LNCaP clone FGC (cell line): ENCODE measurements at regions not wholly inside any gene's neighbourhood (a gene's known extent, or its start where the extent isn't known, plus 50 kb on each side); places are given as distances from the start of the nearest gene placed in this dataset.

Experiments
- DNase-seq: peaks from one replicate; pipeline ENCODE4 v3.0.0-alpha.2; 2011; ENCODE audit warnings: low read depth
- H3K4me3 ChIP-seq: 2 replicates; pipeline ENCODE4 v1.5.1; 2011; ENCODE audit warnings: mild to moderate bottlenecking, low read depth, low read length, control low read depth
- TF ChIP-seq, protein P1 (sequence below): IDR thresholded peaks from 2 replicates; pipeline ENCODE4 v1.5.1; 2012; ENCODE audit warnings: mild to moderate bottlenecking; ENCODE audit not compliant: control insufficient read depth, insufficient read depth; ENCODE audit errors: extremely low read depth

GRCh38 chr12:75913502-75914351, 117.8 kb downstream of the PHLDA1 start:
- TF ChIP-seq, protein P1, sequence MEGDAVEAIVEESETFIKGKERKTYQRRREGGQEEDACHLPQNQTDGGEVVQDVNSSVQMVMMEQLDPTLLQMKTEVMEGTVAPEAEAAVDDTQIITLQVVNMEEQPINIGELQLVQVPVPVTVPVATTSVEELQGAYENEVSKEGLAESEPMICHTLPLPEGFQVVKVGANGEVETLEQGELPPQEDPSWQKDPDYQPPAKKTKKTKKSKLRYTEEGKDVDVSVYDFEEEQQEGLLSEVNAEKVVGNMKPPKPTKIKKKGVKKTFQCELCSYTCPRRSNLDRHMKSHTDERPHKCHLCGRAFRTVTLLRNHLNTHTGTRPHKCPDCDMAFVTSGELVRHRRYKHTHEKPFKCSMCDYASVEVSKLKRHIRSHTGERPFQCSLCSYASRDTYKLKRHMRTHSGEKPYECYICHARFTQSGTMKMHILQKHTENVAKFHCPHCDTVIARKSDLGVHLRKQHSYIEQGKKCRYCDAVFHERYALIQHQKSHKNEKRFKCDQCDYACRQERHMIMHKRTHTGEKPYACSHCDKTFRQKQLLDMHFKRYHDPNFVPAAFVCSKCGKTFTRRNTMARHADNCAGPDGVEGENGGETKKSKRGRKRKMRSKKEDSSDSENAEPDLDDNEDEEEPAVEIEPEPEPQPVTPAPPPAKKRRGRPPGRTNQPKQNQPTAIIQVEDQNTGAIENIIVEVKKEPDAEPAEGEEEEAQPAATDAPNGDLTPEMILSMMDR = no peak
- no peak for DNase-seq
- H3K4me3 ChIP-seq = no peak overlapping the region

GRCh38 chr12:75909714-75910656, 121.6 kb downstream of the PHLDA1 start:
- H3K4me3 ChIP-seq = no peak overlapping the region
- DNase-seq = no peak
- TF ChIP-seq, protein P1 = no peak

DNA sequence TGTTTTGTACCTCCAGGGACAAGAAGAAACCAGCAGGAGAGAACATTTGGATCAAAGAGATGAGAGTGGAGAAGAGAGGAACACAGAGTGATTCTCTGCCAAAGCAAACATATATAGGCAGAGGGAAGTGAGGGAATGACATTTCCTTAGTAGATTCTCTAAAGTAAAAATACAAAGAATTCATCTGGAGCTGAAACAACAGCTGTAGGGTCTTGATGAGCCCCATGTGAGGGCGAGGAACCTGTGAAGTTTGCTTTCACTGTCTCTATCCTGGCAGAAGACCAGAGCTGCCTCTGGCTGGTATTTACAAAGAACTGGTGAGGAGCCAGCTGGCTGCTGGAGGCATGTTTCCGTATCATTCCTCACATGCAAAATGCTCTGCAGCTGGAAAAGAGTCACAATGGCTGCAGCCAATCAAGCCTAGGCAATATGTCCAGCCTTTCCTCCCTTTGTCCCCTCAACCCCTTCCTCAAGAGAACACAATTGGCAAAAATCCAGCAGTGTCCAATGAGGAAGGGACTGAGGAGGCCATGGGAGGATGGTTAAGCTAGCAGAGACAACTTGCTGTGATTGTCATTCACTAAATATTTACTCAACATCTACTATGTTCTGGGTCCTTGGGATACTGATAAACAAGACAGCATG, 122.5 kb downstream of the PHLDA1 start:
- peak; percentile 81 for DNase-seq
- no peak overlapping the region for H3K4me3 ChIP-seq
- TF ChIP-seq, protein P1 = no peak

DNA sequence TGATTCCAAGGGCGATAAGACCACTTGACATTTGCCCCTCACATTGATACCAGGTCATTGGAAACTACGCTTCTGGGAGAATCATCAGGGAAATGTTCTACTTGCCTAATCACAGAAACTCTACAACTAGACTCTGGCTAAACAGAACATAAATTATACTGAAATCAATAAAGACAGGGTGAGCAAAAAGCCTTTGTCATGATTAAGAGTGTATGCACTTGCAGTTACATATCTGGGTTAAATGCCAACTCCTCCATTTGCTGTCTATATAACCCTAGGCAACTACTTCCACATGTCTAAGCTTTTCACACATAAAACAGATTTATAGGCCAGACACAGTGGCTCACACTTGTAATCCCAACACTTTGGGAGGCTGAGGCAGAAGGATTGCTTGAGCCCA, 125.7 kb downstream of the PHLDA1 start:
- no peak for DNase-seq
- TF ChIP-seq, protein P1 = no peak

DNA sequence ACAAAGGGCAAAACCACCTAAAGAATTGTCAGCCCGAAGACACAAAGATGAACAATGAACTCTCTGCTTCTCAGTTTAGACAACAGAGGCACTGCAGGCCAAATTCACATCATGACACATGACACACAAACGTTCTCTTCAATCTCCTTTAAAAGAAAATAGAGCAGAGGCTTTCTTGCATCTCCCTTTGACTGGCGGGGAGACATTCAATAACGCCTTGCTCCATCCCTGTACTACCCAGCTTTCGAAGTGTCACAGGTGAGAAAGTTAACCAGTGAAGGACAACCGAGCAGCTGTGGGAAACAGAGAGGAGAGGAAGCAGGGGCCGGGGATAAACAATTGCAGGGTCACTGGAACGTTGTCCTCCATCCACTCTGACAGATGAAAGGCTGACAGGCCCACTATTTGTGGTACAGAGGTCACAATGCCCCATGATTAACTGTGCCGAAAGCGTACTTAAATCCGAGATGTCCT, 130.8 kb downstream of the PHLDA1 start:
- TF ChIP-seq, protein P1 = no peak
- no peak for DNase-seq
- H3K4me3 ChIP-seq = no peak overlapping the region

More for the DNA sequence above, 125.7 kb downstream of the PHLDA1 start:
- no peak overlapping the region for H3K4me3 ChIP-seq

GRCh38 chr12:75900226-75900625, 131.3 kb downstream of the PHLDA1 start:
- TF ChIP-seq, protein P1 = no peak
- no peak overlapping the region for H3K4me3 ChIP-seq
- DNase-seq = no peak
